GM21576 (cell line): ENCODE measurements at regions not wholly inside any gene's neighbourhood (a gene's known extent, or its start where the extent isn't known, plus 50 kb on each side); places are given as distances from the start of the nearest gene placed in this dataset.
"Not testable (repeated sequence)": the region's sequence is repeated elsewhere in the genome, so short reads cannot be mapped to it uniquely, and the experiment has no call there.

Experiments used
- ATAC-seq: cut with Tn5 transposase; IDR thresholded peaks from one replicate; pipeline ENCODE4 v1.9.1; 2021; ENCODE audit warnings: mild to moderate bottlenecking, moderate library complexity; ENCODE audit not compliant: unreplicated experiment

DNA sequence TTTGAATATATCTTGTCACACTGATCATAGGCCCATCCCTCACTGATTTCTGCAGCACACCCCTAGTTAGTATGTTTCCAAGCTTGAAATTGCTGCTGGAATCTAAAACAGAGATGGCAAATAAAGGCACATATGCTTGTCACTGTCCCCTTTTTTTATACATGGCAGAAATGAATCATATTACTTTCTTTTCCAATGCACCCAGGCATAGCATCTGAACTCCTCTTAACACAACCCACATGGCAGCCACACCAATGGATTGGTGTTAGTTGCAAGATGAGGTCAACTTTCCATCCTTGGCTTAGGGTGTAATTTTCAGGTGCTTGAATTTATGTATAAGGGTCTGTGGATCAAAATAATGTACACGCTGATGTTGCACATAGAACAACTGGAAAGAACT, 473.8 kb upstream of the ZNF608 start:
- no peak for ATAC-seq

GRCh38 chr5:125222597-125223240, 476.3 kb upstream of the ZNF608 start:
- no peak for ATAC-seq

- no peak for ATAC-seq
Measured at GRCh38 chr5:125225424-125225823, 479.0 kb upstream of the ZNF608 start.

GRCh38 chr5:125226825-125227224, 480.4 kb upstream of the ZNF608 start:
- no peak for ATAC-seq

GRCh38 chr5:125227333-125228095, 481.1 kb upstream of the ZNF608 start:
- no peak for ATAC-seq

- ATAC-seq, result no peak
Measured at GRCh38 chr5:125228363-125229070, 482.1 kb upstream of the ZNF608 start.

DNA sequence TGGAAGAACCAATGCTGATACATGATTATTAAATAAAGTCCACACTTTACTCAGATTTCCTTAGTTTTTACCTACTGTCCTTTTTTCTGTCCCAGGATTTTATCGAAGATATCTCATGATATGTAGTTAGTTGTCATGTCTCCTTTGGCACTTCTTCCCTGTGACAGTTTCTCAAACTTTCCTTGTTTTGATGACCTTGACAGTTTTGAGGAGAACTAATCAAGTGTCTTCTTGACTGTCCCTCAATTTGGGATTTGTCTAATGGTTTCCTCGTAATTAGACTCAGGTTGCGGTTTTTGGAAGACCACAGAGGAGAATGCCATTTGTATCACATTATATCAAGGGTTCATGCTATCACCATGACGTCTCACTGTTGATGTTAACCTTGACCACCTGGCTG, 483.1 kb upstream of the ZNF608 start:
- no peak for ATAC-seq

DNA sequence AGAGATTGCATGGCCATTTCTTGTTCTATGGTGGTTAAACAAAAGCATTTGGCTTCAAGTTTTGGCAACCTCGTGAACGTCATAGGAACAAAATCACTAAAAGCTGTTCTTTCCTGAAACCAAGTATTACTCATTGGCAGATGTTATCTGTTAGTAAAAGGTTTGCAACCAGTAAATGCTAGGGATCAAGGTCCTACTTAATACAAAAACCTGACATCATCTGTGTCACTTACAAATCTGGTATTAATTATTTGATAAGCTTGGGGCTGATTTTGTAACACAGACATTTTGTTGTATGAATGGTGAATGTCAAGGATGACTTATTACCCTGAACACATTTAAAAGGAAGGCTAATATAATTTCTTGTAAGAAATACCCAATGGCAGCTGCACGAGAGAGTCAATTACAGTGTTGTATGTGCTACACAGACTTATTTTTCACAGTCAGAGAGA, 486.4 kb upstream of the ZNF608 start:
- ATAC-seq, result no peak

DNA sequence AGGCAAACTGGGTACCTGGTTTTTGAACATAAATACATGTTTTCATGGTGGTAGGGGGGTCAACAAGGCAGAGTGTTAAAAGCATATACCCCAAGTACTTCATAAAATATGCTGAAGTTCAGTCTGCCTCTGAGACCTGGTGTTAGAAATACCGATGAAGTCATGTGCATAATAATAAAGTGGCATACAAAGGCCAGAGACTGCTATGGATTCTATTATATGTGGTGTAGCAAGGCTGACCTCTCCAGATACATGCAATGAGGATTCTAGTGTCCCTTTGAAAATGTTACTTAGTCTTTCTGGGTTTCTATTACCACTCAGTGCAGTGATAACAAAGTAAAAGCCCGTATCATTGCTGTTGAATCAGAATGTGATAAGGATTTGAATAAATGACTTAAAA, 487.5 kb upstream of the ZNF608 start:
- no peak for ATAC-seq

DNA sequence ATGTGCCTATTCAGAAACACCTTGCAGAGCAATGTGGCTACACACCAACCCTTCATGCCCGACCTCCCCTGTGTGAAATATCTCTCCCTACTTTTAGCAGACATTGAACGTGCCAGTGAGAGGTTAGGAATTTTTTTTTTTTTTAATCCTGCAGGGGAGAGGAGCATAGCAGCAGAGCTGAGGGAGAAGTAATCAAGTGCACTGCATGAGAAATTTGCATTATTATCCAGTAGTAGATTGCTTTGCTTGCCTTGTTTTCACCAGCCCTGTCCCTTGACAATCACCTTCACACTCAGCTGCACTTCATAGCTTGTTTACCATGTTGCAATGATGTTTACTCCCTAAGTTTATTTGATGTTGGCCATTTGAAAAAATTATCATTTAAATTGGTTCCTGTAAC, 489.6 kb upstream of the ZNF608 start:
- ATAC-seq, result no peak

GRCh38 chr5:125236981-125237380, 490.5 kb upstream of the ZNF608 start:
- no peak for ATAC-seq

DNA sequence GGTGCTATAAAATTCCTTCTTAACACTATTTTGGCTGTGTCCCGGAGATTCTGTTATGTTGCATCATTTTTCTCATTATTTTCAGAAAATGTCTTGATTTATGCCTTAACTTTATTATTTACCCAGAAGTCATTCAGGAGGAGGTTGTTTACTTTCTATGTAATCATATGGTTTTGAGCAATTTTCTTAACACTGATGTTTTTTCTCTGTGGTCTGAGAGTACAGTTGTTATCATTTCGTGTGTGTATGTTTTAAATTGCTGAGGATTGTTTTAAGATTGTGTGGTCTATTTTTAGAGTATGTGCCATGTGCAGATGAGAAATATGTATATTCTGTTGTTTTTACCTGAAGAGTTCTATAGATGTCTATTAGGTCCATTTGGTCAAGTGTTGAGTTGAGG, 498.1 kb upstream of the ZNF608 start:
- no peak for ATAC-seq

- no peak for ATAC-seq
Measured at GRCh38 chr5:125245216-125245615, 498.8 kb upstream of the ZNF608 start.

DNA sequence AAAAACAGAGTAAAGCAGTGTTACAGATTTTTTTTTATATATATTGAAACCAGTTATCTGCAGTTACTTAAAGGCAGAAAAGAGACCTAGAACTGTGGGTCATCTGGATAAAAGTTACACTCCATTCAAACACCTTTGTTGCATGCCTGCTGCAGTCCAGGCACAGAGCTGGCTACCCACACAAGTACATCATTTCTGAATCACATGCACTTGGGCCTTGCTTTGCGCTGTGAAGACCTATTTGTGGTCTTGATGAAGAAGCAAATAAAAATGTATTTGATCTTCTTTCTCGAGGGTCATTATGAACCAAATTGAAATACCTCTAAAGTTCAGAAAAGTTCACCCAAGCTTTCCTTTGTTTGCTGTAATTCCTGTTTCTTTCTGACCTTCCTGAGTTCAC, 503.0 kb upstream of the ZNF608 start:
- ATAC-seq, result no peak

DNA sequence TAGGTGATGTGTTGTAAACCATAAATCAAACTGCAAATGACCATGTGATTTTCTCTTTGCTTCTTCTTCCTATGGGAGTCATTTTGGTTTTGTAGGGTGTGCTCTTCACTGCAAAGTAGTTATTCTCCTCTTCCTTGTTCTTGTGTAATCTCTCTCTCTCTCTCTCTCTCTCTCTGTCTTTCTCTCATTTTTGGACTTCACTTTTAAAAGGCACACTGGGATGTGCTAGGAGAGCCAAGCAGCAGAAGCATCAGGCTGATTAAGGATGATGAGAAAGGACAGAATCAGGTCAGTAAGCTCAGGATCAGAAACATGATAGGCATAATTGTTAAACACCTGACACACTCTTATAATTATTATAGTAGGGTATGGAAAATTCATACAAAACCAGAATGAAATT, 505.3 kb upstream of the ZNF608 start:
- ATAC-seq, result no peak

- ATAC-seq, result not testable (repeated sequence)
Measured at GRCh38 chr5:125253634-125254033, 507.2 kb upstream of the ZNF608 start.

DNA sequence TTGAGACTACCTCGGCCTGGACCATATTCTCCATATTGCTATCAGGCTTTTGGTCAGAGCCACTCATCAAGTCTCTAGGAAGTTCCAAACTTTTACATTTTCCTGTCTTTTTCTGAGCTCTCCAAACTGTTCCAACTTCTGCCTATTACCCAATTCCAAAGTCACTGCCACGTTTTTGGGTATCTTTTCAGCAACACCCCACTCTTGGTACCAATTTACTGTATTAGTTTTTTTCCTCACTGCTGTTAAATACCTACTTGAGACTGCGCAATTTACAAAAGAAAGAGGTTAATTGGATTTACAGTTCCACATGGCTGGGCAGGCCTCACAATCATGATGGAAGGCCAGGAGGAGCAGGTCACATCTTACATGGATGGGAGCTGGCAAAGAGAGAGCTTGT, 507.8 kb upstream of the ZNF608 start:
- ATAC-seq, result no peak

DNA sequence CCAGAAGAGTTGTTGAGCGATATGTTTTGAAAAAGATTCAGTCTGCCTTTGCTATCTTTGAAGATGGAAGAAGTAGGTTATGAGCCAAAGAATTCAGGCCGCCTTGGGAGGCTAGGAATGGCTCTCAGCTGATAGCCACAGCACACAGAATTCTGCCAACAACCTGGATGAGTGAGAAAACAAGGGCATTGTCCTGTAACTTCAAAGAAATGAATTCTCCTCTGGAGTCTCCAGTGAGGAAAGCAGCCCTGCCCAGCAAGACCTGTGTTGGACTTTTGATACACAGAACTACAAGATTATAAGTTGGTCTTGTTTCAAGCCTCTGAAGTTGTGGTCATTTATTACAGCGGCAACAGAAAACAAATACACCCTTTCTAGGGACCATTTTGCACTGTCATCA, 509.9 kb upstream of the ZNF608 start:
- ATAC-seq, result no peak

DNA sequence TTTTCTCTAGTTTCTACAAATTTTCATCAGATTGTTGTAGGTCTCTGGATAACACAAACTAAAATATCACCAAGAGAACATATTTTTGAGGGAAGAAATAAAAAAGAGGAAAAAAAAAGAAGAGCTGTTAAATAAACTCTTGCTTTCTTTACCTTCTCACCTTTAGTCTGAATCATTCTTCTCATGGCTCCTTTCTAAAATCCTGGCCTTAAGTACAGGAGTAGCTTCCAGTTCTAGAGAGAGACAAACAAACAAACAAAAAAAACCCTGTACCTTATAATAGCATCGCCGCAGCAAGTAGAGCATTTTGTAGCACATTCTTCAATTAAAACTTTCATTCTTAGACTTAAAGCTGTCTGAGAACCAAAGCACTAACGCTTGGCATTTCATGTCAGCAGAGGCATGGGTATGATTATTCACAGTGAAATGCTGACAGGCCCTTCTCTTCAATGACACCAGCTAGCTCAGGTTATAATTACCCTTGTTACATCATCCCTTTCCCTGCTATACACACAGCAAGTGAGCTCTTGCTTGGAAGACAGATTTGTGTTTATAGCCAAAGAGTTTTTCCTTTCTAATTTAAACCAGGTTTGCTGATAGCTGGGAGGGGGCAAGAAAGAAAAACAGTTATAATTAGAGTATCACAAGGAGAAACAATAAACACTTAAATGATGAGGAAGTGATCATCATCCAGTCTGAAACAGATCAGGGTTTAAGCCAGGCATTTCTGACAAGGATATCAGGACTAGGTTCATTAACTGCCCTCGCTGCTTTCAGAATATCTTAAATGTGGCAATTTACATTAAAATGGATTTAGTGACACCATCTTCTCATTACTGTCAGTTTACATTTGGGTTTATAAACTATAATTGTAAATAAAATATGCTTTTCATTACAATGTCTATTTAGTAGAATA, 510.9 kb upstream of the ZNF608 start:
- no peak for ATAC-seq

DNA sequence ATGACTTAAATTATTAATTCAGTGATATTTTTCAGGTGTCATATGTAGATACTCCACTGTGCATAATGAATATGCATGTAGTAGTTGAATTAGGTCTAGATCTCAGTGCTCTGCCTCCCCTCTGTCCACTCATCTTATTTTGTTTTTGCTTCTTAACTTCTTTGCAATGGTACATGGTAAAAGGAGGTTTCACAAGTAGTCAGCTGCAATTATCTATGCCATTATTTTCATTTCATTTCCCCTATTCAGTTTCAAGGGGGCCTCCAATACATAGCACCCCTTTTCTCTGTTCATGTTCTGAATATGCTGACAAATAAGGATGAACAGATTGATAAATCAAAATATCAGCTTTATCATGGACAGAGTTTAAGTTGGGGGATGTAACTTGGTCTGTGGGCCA, 511.6 kb upstream of the ZNF608 start:
- no peak for ATAC-seq

DNA sequence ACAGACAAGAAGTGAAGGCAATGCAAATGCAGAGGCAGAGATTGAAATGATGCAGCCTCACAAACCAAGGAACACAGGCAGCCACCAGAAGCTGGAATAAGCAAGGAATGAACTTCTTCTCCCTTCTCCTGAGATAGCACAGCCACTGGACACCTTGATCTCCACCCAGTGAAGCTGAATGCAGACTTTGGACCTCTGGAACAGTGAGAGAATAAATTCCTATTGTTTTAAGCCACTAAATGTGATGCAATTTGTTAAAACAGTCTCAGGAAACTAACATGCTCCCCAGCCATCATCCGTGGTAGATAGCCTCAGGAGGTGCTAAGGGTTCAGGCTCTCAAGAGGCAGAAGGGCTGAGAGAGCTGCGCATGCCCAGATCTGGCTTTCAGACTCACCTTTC, 512.2 kb upstream of the ZNF608 start:
- ATAC-seq, result no peak
